Upper lobe of left lung (tissue), 6 donors: ENCODE measurements at regions not wholly inside any gene's neighbourhood (a gene's known extent, or its start where the extent isn't known, plus 50 kb on each side); places are given as distances from the start of the nearest gene placed in this dataset.

Experiments
- ATAC-seq, 2 donors: fragments of 200-7000 bp; cut with Tn5 transposase; one replicate each; pipeline ENCODE4 v1.9.1; 2022; ENCODE audit warnings: mild to moderate bottlenecking in 2 of 2, moderate library complexity in 2 of 2; ENCODE audit not compliant: low FRiP score in 2 of 2
- DNase-seq, 2 donors: peaks; one replicate each; pipeline ENCODE4 v3.0.0-alpha.2; 2019 to 2020
- H3K27ac ChIP-seq, 4 donors: fragments of 200-600 bp; sonication (generic); one replicate each; pipeline ENCODE4 v1.5.1; 2016 to 2019
- H3K27me3 ChIP-seq, 4 donors: fragments of 200-600 bp; sonication (generic); one replicate each; pipeline ENCODE4 v1.5.1; 2017 to 2019
- H3K36me3 ChIP-seq, 4 donors: fragments of 200-600 bp; sonication (generic); one replicate each; pipeline ENCODE4 v1.5.1; 2016 to 2019
- H3K4me1 ChIP-seq, 4 donors: fragments of 200-600 bp; sonication (generic); one replicate each; pipeline ENCODE4 v1.5.1; 2018 to 2019
- H3K4me3 ChIP-seq, 4 donors: fragments of 200-600 bp; sonication (generic); one replicate each; pipeline ENCODE4 v1.5.1; 2017 to 2019; ENCODE audit warnings: mild to moderate bottlenecking in 2 of 4, moderate library complexity in 1 of 4
- H3K9me3 ChIP-seq, 4 donors: fragments of 200-600 bp; sonication (generic); one replicate each; pipeline ENCODE4 v1.5.1; 2018 to 2019
- EP300 ChIP-seq, 4 donors: sonication (generic); formaldehyde crosslinking; IDR thresholded peaks; one replicate each; pipeline ENCODE4 v1.5.1; 2017; ENCODE audit warnings: antibody characterized with exemption in 4 of 4, control low read depth in 2 of 4
- POLR2A ChIP-seq, 4 donors: fragments of 450-650 bp; IDR thresholded peaks; one replicate each; pipeline ENCODE4 v1.5.1; 2016 to 2017; ENCODE audit warnings: antibody characterized with exemption in 4 of 4, mild to moderate bottlenecking in 2 of 4
- POLR2AphosphoS5 ChIP-seq, 2 donors: sonication (generic); formaldehyde crosslinking; IDR thresholded peaks; one replicate each; pipeline ENCODE4 v1.5.1; 2017; ENCODE audit warnings: antibody characterized with exemption in 2 of 2
- WGBS, 2 donors: methylation state at CpG; one replicate each; pipeline ENCODE4 v1.1.5; 2017 to 2018; 5-methylcytosine and 5-hydroxymethylcytosine counted together
- TF ChIP-seq, protein P1 (sequence below), 6 experiments: fragments of 450-650 bp in 4 of 6; fragments of 200-600 bp in 2 of 6; sonication (generic) in 2 of 6; IDR thresholded peaks; one replicate each; pipeline ENCODE4 v1.5.1; 2016 to 2019; ENCODE audit warnings: antibody characterized with exemption in 6 of 6
- donor health status: DM: no; HTN: no; CAD: no; lungs with moderate emphysema.
- donor health status: DM: no; HTN: yes; CAD: no; lungs with severe emphysema.

DNA sequence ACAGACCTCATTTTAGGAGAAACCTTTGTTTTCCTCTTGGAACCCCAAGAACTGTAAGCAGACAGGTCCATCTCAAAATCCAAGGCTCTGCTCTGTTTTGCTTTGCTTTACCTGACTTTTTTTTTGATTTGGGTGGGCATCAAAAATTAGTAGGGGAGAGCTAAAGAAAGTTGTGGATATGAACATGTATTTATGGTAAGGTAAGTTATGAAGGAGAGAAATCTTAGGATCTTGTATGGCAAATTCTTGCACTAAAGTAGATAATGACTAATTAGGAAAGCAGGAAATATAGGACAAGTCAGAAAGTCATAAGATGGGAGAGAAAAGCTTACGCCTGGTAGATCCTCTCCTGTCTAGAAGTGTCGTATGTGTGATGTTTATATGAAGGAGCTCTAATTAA lies 116.1 kb upstream of the VPREB1 start:
- Histone ChIP-seq H3K27me3 (no peaks in the 10 kb centered on the region), H3K27ac (no peak overlapping the region), H3K36me3 (no peaks in the 10 kb centered on the region), H3K4me1 (no peaks in the 10 kb centered on the region), H3K4me3 (no peak overlapping the region), H3K9me3 (no peaks in the 10 kb centered on the region)
- ATAC-seq (no peak), DNase-seq (no peak)
- TF ChIP-seq POLR2AphosphoS5 (IDR thresholded peaks at IDR 0.05) (no peak), EP300 (IDR thresholded peaks at IDR 0.05) (no peak), POLR2A (IDR thresholded peaks at IDR 0.05) (no peak)
- TF ChIP-seq, protein P1, sequence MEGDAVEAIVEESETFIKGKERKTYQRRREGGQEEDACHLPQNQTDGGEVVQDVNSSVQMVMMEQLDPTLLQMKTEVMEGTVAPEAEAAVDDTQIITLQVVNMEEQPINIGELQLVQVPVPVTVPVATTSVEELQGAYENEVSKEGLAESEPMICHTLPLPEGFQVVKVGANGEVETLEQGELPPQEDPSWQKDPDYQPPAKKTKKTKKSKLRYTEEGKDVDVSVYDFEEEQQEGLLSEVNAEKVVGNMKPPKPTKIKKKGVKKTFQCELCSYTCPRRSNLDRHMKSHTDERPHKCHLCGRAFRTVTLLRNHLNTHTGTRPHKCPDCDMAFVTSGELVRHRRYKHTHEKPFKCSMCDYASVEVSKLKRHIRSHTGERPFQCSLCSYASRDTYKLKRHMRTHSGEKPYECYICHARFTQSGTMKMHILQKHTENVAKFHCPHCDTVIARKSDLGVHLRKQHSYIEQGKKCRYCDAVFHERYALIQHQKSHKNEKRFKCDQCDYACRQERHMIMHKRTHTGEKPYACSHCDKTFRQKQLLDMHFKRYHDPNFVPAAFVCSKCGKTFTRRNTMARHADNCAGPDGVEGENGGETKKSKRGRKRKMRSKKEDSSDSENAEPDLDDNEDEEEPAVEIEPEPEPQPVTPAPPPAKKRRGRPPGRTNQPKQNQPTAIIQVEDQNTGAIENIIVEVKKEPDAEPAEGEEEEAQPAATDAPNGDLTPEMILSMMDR (IDR thresholded peaks at IDR 0.05), result no peak
- WGBS, 2 donors, result 83 to 91% methylated on average over 2 of the region's 2 CpGs

DNA sequence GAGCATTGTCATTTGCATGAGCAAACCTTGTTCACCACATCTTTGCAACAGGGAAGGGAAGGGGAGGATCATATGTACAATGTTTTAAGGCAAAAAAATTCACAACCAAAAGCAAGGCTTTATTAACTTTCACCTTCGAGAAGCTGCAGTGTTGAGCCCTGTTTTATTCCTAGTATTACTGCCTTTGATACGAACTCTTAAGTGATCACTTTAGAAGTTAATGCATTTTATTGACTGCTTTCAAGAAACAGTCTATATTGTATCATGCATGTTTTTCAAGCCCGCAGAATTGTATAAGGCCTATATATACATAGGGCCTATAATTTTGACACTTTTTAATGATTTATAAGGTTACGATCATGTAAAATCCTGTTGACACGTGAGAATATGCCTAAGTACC lies 117.5 kb upstream of the VPREB1 start:
- no peaks in the 10 kb centered on the region for H3K36me3 ChIP-seq

DNA sequence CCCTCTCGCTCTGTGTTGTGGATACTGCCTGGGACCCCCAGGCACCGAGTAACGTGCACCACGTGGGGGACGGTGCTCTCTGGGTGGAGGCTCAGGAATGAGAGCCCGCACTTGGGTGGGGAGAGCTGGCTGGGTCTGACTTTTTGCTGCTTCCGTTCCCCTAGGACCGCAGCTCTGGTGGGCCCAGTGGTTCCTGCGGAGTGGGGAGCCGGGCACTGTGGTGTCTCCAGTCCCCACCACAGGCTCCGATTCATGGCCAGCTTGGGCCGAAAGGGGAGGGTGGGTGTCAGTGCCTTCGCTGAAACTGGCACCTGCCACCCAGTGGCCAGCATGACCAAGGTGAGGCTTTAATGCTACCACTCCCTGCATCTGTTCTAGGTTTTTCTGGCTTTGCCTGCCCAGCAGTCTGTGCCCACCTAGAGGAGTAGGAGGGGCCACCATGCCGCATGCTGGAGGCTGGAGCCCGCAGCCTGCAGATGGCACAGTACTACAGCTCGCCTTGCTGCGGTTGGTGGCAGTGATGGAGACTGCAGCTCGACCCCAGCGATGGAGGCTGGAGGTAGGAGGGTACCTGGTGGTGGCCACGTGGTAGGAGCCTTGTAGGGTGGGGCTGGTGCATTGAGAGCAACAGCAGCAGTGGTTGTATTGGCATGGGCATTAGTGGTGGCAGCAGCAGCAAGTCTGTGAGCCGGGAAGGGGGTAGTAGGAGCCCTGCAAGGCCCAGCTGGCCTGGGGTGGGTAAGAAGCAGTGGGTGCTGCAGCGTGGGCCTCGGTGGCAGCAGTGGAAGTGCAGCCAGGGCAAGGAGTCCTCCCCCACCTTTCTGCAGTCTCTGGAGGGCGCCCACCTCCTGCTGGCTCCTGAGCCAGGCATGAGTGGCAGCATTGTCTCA lies 118.8 kb upstream of the VPREB1 start:
- H3K27me3 ChIP-seq, result no peaks in the 10 kb centered on the region
- no peaks in the 10 kb centered on the region for H3K36me3 ChIP-seq
- H3K27ac ChIP-seq, result no peak overlapping the region
- H3K4me3 ChIP-seq, result no peak overlapping the region
- WGBS, 2 donors, result 82 to 89% methylated on average over 17 to 24 of the region's 24 CpGs
- H3K4me1 ChIP-seq, result no peaks in the 10 kb centered on the region
- ATAC-seq, result no peak
- peak in 1 of 2 donors; percentile 49 for DNase-seq
- TF ChIP-seq EP300 (IDR thresholded peaks at IDR 0.05) (no peak), POLR2AphosphoS5 (IDR thresholded peaks at IDR 0.05) (no peak), POLR2A (IDR thresholded peaks at IDR 0.05) (no peak)
- TF ChIP-seq, protein P1 (IDR thresholded peaks at IDR 0.05), result no peak
- H3K9me3 ChIP-seq, result no peaks in the 10 kb centered on the region

More for the DNA sequence above, 117.5 kb upstream of the VPREB1 start:
- whole genome bisulfite sequencing, 2 donors, result 88 to 92% methylated on average over 5 of the region's 5 CpGs
- no peak overlapping the region for H3K27ac ChIP-seq
- TF ChIP-seq EP300 (IDR thresholded peaks at IDR 0.05) (no peak), POLR2A (IDR thresholded peaks at IDR 0.05) (no peak), POLR2AphosphoS5 (IDR thresholded peaks at IDR 0.05) (no peak)
- TF ChIP-seq, protein P1 (IDR thresholded peaks at IDR 0.05), result no peak
- H3K4me1 ChIP-seq, result no peaks in the 10 kb centered on the region
- no peak overlapping the region for H3K4me3 ChIP-seq
- H3K9me3 ChIP-seq, result no peaks in the 10 kb centered on the region
- H3K27me3 ChIP-seq, result no peaks in the 10 kb centered on the region
- ATAC-seq (no peak), DNase-seq (no peak)

DNA sequence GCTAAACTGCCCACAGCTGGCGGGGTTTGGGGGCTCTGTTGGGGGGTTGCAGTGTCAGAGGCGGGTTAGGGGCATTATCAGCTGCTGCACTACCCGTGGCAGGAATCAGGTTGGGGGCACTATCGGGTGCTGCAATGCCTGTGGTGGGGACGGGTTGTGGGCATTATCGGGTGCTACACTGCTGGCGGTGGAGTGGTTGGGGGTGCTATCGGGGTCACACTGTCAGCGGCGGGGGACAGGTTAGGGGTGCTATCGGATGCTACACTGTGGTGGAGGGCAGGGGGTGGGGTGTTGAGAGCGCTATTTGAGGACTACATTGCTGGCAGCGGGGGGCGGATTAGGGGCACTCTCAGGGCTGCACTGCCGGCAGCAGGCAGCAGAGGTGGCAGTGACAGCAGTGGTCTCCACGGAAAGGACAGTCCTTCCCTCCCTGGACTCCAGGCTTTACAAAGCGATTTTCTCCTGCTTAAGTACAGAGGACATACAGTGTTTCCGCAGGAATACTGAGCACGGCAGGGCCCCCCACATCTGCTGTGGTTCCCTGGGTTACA lies 119.5 kb upstream of the VPREB1 start:
- TF ChIP-seq, protein P1 (IDR thresholded peaks at IDR 0.05), result no peak
- TF ChIP-seq EP300 (IDR thresholded peaks at IDR 0.05), result no peak
- no peak for TF ChIP-seq POLR2AphosphoS5 (IDR thresholded peaks at IDR 0.05)
- no peak for TF ChIP-seq POLR2A (IDR thresholded peaks at IDR 0.05)
- Histone ChIP-seq H3K27me3 (no peaks in the 10 kb centered on the region), H3K9me3 (no peaks in the 10 kb centered on the region), H3K4me3 (no peak overlapping the region), H3K4me1 (no peaks in the 10 kb centered on the region), H3K27ac (no peak overlapping the region), H3K36me3 (no peaks in the 10 kb centered on the region)
- WGBS, 2 donors, result 86 to 88% methylated on average over 9 to 19 of the region's 19 CpGs
- no peak for ATAC-seq
- peak in 1 of 2 donors; percentile 24 for DNase-seq
